GM12891 (cell line): ENCODE measurements at regions not wholly inside any gene's neighbourhood (a gene's known extent, or its start where the extent isn't known, plus 50 kb on each side); places are given as distances from the start of the nearest gene placed in this dataset.

Source experiments
- POLR2A ChIP-seq: IDR thresholded peaks from 2 replicates; pipeline ENCODE4 v1.6.1; 2011; ENCODE audit warnings: low read depth, low read length, control low read depth
- POLR2AphosphoS5 ChIP-seq: IDR thresholded peaks from 2 replicates; pipeline ENCODE4 v1.6.1; 2011; ENCODE audit warnings: low read depth, low read length, control low read depth
- TAF1 ChIP-seq: IDR thresholded peaks from 2 replicates; pipeline ENCODE4 v1.6.1; 2011; ENCODE audit warnings: low read depth, low read length, control low read depth

DNA sequence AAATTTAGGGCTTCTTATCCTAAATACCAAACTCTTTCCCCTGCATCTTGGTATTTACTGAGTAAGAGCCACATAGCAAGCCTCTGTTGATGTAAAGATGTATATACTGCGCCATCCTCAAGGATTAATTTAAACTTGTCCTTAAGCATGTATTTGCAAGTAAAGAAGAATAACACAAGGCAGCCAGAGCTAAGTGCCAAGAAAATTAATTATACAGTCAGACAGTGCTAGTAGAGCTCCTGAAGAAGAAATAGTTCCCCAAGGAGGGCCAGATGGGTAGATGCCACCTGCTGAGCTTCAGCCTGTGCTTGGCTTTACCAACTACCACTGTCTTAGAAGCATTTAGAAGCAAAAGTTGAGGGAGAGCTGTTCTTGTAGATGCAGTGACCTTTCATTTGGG lies 470.0 kb downstream of the BUD13 start:
- TF ChIP-seq POLR2A: no peak
- TF ChIP-seq POLR2AphosphoS5: no peak
- no peak for TF ChIP-seq TAF1
